Choroid plexus epithelial cell (primary cell): ENCODE measurements at regions not wholly inside any gene's neighbourhood (a gene's known extent, or its start where the extent isn't known, plus 50 kb on each side); places are given as distances from the start of the nearest gene placed in this dataset.

Experiments
- DNase-seq: peaks from one replicate; pipeline ENCODE4 v3.0.0-alpha.2; 2010; ENCODE audit warnings: low read depth
- H3K4me3 ChIP-seq: 2 replicates; pipeline ENCODE4 v1.5.1; 2011; ENCODE audit warnings: low read depth, mild to moderate bottlenecking, control low read depth, low read length, moderate library complexity
- TF ChIP-seq, protein P1 (sequence below): conservative IDR thresholded peaks from 2 replicates; pipeline ENCODE4 v1.5.1; 2011; ENCODE audit warnings: low read depth, mild to moderate bottlenecking, control low read depth, inconsistent platforms, low read length, moderate library complexity

DNA sequence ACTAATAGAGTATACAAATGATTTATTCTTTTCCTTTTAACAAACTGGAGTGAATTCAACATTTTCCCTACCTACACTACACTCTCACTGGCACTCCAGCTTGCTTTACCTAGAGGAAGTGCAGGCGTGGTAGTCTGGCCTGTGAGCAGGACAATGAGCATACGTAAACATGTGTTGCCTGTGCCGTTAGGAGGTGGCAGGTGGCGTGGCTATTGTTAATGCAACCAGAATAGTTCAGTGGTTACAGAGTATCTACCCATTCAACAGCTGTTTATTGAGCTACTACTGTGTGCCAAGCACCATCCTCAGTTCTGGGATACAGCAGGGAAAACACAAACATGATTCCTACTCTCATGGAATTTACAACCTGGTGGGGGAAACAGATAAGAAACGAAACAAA, 299.7 kb upstream of the KAZN start:
- TF ChIP-seq, protein P1, sequence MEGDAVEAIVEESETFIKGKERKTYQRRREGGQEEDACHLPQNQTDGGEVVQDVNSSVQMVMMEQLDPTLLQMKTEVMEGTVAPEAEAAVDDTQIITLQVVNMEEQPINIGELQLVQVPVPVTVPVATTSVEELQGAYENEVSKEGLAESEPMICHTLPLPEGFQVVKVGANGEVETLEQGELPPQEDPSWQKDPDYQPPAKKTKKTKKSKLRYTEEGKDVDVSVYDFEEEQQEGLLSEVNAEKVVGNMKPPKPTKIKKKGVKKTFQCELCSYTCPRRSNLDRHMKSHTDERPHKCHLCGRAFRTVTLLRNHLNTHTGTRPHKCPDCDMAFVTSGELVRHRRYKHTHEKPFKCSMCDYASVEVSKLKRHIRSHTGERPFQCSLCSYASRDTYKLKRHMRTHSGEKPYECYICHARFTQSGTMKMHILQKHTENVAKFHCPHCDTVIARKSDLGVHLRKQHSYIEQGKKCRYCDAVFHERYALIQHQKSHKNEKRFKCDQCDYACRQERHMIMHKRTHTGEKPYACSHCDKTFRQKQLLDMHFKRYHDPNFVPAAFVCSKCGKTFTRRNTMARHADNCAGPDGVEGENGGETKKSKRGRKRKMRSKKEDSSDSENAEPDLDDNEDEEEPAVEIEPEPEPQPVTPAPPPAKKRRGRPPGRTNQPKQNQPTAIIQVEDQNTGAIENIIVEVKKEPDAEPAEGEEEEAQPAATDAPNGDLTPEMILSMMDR, result no peak
- H3K4me3 ChIP-seq, result no peak overlapping the region
- no peak for DNase-seq

DNA sequence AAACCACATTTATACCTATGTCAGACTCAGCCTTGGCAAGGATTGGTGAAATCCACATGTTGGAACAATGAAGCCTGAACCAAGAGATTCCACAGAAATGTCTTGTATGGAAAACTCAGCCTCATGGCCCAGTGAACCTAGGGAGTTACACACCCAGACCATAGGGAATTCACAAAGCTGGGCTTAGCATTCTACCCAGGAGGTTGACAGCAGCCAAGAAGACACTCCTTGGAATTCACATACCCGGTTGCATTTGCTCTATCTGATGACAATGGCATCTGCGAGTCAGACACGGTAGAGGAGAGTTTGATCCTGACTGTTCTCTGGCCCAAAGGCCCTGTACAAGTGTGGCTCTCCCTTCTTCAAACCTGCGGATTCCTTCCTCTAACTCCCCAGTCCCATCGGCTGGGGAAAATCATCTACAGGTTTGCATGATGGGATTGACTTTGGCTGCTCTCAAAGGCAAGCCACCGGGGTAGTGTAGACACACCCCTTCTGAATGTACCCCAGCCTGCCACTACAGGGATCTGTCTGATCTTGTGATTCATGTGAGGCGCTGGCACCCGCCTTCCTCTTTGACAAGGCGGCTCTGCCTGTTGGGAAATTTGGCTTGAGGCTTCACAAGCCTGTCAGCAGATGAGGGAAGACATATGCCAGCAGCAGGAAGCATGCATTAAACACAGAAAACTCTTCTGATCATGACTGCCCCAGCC, 297.3 kb upstream of the KAZN start:
- TF ChIP-seq, protein P1, result no peak
- H3K4me3 ChIP-seq, result no peak overlapping the region
- no peak for DNase-seq

GRCh38 chr1:14301704-14302024, 296.8 kb upstream of the KAZN start:
- TF ChIP-seq, protein P1, result no peak
- no peak overlapping the region for H3K4me3 ChIP-seq
- DNase-seq, result no peak

DNA sequence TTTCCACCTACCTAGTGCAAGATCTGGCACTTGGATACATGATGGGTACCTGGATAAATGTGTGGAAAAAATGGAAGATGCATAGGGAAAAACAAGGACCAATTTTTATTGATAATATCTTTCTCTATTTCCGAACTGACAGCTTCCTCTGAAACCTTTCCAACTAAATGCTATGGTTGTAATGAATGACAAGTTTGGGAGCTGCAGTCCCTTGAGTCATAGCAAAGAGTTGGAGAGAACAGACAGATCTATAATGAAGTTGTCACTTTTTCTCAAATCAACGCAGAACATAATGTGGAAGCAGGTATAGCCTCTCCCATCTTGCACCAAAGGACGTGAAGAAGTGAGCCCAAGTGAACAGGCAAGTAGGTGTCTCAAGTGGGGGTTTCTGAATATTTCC, 296.5 kb upstream of the KAZN start:
- no peak overlapping the region for H3K4me3 ChIP-seq
- no peak for DNase-seq
- TF ChIP-seq, protein P1, result no peak

- no peak for DNase-seq
- TF ChIP-seq, protein P1, result no peak
- H3K4me3 ChIP-seq, result no peak overlapping the region
Measured at GRCh38 chr1:14303011-14303410, 295.5 kb upstream of the KAZN start.

GRCh38 chr1:14304381-14304865, 294.1 kb upstream of the KAZN start:
- TF ChIP-seq, protein P1, result no peak
- no peak overlapping the region for H3K4me3 ChIP-seq
- DNase-seq, result peak; percentile 61

DNA sequence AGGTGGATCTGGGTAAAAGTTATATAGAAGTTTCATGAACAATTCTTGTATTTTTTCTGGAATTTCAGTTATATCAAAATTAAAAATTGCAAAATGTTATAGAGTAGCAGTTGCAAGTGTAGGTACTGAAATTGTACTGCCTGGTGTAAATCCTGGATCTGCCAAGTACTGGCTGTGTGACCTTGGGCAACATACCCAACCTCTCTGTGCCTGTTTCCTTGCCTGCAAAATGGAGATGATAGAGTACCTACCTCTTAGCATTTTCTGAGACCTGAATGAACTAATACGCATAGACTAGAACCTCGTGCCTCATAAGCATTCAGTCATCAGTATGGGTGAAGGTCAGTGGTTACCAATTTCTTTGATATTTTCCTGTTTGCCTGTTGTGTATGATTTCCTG, 290.0 kb upstream of the KAZN start:
- no peak overlapping the region for H3K4me3 ChIP-seq
- TF ChIP-seq, protein P1, result no peak
- no peak for DNase-seq
